Upper lobe of left lung (tissue), 4 donors: ENCODE measurements at regions not wholly inside any gene's neighbourhood (a gene's known extent, or its start where the extent isn't known, plus 50 kb on each side); places are given as distances from the start of the nearest gene placed in this dataset.

Experiments used
- CTCF ChIP-seq, 6 experiments: fragments of 450-650 bp in 4 of 6; fragments of 200-600 bp in 2 of 6; sonication (generic) in 2 of 6; IDR thresholded peaks; one replicate each; pipeline ENCODE4 v1.5.1; 2016 to 2019; ENCODE audit warnings: antibody characterized with exemption in 6 of 6
- EP300 ChIP-seq, 4 donors: sonication (generic); formaldehyde crosslinking; IDR thresholded peaks; one replicate each; pipeline ENCODE4 v1.5.1; 2017; ENCODE audit warnings: antibody characterized with exemption in 4 of 4, control low read depth in 2 of 4
- POLR2A ChIP-seq, 4 donors: fragments of 450-650 bp; IDR thresholded peaks; one replicate each; pipeline ENCODE4 v1.5.1; 2016 to 2017; ENCODE audit warnings: antibody characterized with exemption in 4 of 4, mild to moderate bottlenecking in 2 of 4

- TF ChIP-seq CTCF (IDR thresholded peaks at IDR 0.05), result no peak
- no peak for TF ChIP-seq EP300 (IDR thresholded peaks at IDR 0.05)
- TF ChIP-seq POLR2A (IDR thresholded peaks at IDR 0.05), result no peak
Measured at GRCh38 chr7:86928308-86928707, 131.1 kb downstream of the ELAPOR2 start.
